ENCODE measurements at regions not wholly inside any gene's neighbourhood (a gene's known extent, or its start where the extent isn't known, plus 50 kb on each side); places are given as distances from the start of the nearest gene placed in this dataset.

- no peak for DNase-seq (ENCODE audit: low spot score)
Observed at GRCh38 chr5:106205916-106206571, 1464.7 kb downstream of the EFNA5 start.

GRCh38 chr5:106202035-106202434 lies 1468.7 kb downstream of the EFNA5 start:
- no peak for DNase-seq (ENCODE audit: low spot score)

GRCh38 chr5:106200971-106201370 lies 1469.8 kb downstream of the EFNA5 start:
- DNase-seq (ENCODE audit: low spot score) = no peak

- no peak for DNase-seq (ENCODE audit: low spot score)
Observed at GRCh38 chr5:106195679-106196474, 1474.9 kb downstream of the EFNA5 start.

DNA sequence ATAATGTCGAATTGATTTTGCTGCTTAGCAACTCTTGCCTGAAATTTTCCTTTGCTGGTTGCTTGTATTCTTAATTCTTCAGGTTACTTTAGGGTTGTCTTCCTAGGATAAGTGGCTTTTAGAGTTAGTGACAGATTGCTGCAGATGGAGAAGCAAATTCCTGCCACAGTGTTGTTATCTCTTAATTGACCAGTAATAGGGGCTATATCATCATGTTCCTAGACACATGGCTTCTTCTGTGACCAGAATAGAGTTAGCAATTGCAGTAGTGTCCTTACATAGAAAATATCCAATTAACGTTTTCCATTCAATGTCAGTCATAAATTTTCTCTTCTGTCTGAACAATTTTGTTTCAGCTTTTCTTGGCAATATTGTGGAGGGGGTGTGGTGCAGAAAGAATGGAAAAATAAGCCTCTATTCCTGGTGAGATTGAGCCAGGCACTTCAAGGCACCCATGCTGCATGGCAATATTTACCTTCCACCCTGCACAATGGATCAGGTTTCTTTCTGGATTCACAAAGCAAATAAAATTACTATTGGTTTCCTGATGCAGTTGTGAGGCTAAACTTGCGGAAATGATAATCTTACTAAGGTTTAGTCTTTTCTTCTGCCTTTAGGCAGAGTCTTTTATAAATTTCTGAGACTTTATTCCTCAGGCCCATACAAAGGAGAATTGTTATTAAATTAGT lies 1481.5 kb downstream of the EFNA5 start:
- DNase-seq (ENCODE audit: low spot score) = no peak

DNA sequence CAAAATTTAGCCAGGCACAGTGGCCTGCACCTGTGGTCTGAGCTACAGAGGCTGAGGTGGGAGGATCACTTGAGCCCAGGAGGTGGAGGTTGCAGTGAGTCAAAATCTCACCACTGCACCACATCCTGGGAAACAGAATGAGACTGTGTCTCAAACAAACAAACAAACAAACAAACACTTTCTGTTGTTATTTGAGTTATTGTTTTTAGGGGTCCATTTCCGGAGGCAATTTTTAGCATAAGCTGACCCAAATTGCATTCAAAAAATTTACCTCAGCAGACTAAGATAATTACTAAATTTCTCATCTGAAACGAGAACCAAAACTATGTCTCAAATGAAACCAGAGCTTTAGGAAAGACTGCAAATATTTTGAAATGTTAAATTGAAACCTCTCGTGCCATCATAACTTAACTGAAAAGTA lies 1485.1 kb downstream of the EFNA5 start:
- no peak for DNase-seq (ENCODE audit: low spot score)

- no peak for DNase-seq (ENCODE audit: low spot score)
Observed at GRCh38 chr5:106174903-106175302, 1495.8 kb downstream of the EFNA5 start.

DNA sequence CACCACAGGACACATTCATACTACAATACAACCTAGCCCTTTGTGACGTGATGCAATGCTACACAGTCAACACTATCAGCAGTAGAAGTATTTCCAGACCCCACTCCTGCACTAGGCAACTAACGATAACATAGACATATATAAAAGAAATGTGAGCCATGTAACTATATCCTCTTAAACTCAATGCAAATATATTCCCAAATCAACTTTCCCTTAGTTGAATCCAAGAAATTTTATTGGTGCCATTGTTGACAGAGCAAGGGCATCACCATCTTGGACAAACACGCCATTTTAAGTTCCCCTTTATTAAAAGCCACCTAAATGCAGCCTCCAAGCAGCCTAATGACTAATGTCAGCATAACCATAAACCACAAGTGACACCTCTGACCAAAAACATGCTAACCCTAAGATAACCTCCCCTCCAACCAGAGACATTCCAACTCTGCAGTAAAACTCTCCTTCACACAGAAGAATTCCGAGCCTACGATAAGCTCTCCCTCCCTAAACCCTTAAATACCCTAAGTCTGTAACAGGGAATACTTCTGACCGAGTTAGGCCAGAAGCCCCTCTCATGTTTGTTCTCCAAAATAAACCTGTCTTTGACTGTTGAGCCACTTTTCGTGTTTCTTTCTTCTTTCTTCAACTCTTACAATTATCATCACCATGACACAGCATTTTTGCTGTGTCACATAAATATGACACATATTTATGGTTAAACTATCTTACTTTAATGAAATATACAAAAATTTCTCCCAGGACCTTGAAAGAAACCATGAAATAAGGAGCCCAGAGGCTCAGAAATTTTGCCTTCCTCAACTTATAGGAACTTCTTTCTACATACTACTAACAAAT lies 1497.8 kb downstream of the EFNA5 start:
- DNase-seq (ENCODE audit: low spot score) = no peak

DNA sequence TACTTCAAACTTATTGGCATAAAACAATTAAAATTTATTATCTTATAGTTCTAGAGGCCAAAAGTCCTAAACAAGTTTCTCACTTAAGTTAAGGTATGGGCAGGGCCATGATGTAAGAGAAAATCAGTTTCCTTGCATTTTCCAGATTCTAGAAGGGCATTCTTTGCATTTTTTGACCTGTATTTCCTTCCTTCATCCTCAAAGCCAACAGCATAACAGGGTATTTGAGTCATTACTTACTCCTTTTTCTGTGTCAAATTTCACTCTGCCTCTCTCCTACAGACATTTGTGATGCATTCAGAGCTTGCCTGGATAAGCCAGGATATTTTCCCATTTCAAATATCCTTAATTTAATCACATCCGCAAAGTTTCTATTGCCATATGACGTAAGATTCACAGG lies 1499.0 kb downstream of the EFNA5 start:
- no peak for DNase-seq (ENCODE audit: low spot score)

DNA sequence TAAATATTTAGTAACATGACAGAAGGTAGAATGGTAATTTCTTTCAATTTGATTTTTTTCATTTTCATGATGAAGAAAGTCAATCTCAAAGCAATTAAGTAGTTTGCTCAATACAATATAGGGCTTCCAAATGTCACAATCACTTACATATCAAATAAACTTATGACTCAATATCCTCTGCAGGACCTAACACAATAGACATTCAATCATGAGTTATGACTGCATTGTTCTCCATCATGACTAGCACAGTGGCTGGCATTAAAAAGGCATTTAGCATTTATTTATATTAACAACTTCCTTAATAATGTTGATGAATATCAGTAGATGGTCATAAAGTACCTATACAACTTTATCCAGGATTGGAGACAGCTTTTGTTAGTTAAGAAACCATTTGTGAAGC lies 1499.6 kb downstream of the EFNA5 start:
- no peak for DNase-seq (ENCODE audit: low spot score)

DNA sequence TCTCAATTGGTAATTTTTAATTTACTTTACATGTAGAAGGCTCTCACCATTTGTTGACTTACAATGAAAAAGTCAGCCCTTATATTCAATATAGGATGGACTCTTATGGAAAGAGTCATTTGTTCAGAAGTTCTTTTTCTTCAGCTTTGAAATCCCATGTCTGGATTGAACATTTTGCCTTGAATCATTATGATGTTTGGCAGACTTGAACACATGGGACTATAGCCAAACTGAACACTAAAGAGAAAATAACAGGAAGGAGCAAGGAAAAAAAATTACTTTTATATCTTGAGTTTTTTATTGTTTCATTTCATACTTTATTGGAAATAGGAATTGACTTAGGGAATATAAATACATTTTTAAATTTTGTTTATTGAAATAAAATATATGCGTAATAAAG lies 1503.0 kb downstream of the EFNA5 start:
- no peak for DNase-seq (ENCODE audit: low spot score)

- DNase-seq (ENCODE audit: low spot score) = no peak
Observed at GRCh38 chr5:106163233-106163632, 1507.5 kb downstream of the EFNA5 start.

DNA sequence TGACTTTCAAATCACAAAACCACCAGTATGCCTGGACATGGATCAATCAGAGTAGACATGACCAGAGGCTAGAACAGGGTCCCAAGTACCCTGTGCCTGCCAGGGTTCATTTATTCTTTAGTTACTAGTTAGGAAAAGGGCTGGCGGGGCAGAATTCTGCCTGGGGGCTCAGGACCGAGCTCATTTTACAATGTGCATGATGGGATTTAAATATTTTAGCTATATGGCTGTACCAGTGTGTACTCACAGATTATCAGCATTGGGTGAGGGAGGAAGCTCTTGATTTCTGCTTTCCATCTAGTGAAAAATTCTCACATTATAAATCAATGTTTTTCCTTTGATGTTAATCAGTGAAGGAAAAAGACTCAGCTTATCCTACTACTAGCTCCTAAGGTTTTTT lies 1511.1 kb downstream of the EFNA5 start:
- no peak for DNase-seq (ENCODE audit: low spot score)

DNA sequence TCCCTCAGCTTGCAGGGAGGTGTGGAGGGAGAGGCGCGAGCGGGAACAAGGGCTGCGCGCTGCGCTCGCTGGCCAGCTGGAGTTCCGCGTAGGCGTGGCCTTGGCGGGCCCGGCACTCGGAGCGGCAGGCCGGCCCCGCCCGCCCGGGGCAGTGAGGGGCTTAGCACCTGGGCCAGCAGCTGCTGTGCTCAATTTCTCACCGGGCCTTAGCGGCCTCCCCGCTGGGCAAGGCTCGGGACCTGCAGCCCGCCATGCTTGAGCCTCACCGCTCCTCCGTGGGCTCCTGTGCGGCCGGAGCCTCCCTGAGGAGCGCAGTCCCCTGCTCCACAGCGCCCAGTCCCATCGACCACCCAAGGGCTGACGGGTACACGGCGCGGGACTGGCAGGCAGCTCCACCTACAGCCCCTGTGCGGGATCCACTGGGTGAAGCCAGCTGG lies 1516.4 kb downstream of the EFNA5 start:
- no peak for DNase-seq (ENCODE audit: low spot score)

DNA sequence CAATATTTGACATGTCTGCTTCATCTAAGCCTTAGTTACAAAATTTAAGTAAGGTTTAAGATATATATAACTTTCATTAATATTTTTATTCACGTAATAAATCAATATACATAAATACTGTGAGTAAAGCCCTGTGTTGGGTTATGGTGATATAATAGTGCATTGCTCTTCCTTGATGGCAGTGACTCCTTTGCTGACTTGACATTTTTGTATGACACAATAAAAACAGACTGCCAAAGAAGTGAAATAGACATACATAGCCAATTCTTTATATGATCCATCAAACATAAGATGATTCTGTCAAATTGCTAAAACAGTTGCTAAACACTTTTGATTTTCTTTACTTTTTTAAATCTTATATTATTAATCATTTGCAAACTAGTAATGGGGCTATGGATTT lies 1518.2 kb downstream of the EFNA5 start:
- no peak for DNase-seq (ENCODE audit: low spot score)

DNA sequence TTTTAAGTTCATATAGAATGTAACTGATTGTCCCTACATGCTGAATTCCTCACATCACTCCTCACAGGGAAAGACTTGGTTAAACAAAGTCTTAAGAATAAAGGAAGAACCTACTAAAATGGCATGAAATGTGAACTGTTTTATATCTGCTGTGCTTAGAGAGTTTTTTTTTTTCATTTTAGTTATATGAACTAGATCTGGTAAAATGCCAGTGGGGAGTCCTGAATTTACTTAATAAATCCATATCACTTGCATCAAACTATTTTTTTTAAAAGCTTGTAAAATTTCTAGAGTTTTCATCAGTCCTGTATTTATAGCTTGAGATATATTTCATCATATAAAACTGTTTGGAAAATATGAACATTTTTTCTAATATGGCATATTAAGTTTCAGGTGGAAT lies 1528.6 kb downstream of the EFNA5 start:
- no peak for DNase-seq (ENCODE audit: low spot score)

DNA sequence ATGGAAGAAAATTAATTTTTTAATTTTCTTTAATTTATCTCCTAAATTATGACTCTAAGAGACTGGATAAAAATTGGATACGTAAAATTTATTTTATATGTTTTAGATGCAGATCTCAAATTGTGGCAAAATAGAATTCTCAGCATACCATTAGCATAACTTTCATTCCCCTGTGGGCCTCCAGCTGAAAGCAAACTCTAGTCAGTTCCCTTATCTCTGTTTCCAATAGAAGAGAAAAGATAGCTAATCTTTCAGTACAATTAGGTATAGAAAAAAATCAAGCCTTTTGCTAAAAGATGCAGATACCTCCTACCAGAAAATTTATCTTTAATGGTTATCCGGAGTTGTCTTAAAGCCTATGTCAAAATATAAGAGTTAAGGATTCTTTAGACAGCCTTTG lies 1530.6 kb downstream of the EFNA5 start:
- no peak for DNase-seq (ENCODE audit: low spot score)

- DNase-seq (ENCODE audit: low spot score) = no peak
Observed at GRCh38 chr5:106136061-106136460, 1534.7 kb downstream of the EFNA5 start.

DNA sequence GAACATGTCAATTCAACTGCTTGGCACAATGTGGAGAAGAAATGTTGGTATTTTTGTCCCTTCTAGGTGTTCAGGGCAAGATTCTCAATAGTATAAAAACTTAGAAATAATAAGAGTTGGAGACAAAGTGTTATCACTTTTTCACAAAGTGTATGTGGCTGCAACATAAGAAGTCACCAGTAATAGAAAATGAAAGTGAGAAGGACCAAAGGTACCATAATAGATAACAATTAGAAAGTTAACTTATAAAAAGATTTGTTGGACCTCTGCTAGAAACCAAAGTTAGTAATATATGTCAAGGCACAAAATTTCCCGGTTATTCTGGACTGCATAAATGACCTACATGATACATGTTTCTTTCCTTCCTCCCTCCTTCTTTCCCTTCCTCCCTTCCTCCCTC lies 1535.3 kb downstream of the EFNA5 start:
- no peak for DNase-seq (ENCODE audit: low spot score)

DNA sequence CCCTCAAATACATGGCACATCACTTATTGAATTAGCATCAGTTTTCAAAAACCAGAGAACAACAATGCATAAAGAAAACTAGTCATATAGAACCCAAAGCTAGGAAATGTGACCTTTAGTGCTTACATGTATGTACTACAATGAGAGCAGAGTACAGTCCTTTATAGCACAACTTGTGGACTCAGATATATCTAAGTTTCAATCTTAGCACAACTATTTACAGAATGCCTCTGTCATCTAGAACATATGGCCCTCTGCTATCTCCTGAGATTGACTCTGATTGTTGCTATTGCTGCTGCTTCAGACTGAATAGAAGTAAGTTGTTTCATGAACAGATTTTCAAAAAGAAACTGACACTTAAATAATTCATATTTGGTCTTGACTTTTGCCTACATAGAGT lies 1536.2 kb downstream of the EFNA5 start:
- DNase-seq (ENCODE audit: low spot score) = no peak

- no peak for DNase-seq (ENCODE audit: low spot score)
Observed at GRCh38 chr5:106127985-106128384, 1542.8 kb downstream of the EFNA5 start.

DNA sequence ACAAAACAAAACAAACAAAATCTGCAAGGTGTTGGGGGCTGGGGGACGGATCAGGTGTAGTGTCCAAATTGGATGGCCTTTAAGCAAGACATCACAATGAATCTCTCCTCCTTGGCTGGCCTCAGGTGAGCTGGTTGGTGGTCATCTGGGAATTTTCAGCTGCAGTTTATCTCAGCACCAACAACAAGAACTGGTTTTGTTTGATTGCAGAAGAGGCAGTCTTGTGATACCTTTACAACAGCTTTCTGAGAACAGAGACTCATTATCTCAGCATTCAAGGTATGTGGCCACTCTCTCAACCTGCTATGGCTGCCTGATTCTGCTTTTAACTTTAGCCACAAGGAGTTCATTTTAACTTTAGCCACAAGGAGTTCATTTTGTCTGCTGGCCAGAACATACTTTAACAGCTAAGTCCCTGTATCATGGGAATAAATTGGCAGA lies 1543.4 kb downstream of the EFNA5 start:
- DNase-seq (ENCODE audit: low spot score) = no peak
